SK-N-SH treated with all-trans-retinoic acid at 6 μM for 48 hours (cell line): ENCODE measurements at regions not wholly inside any gene's neighbourhood (a gene's known extent, or its start where the extent isn't known, plus 50 kb on each side); places are given as distances from the start of the nearest gene placed in this dataset.

Source experiments
- ATAC-seq: fragments of 200-7000 bp; cut with Tn5 transposase; 3 replicates; pipeline ENCODE4 v1.9.1; 2020; ENCODE audit warnings: mild to moderate bottlenecking, moderate library complexity
- ARNTL ChIP-seq: fragments of 450-650 bp; formaldehyde crosslinking; IDR thresholded peaks from 2 replicates; pipeline ENCODE4 v1.5.0; 2020; ENCODE audit warnings: low read depth, mild to moderate bottlenecking, moderate library complexity, borderline replicate concordance
- BACH2 ChIP-seq: fragments of 250-450 bp; sonication (Bioruptor Pico); IDR thresholded peaks from 2 replicates; pipeline ENCODE4 v1.9.0; 2021; ENCODE audit warnings: mild to moderate bottlenecking, borderline replicate concordance
- CSDC2 ChIP-seq: fragments of 250-450 bp; sonication (Bioruptor Pico); IDR thresholded peaks from 2 replicates; pipeline ENCODE4 v1.5.0; 2020; ENCODE audit warnings: mild to moderate bottlenecking, moderate library complexity
- CSRNP3 ChIP-seq: fragments of 250-450 bp; sonication (Bioruptor Pico); IDR thresholded peaks from 2 replicates; pipeline ENCODE4 v1.5.1; 2021; ENCODE audit warnings: mild to moderate bottlenecking, moderate library complexity
- ESRRG ChIP-seq: fragments of 250-450 bp; sonication (Bioruptor Pico); IDR thresholded peaks from 2 replicates; pipeline ENCODE4 v1.6.1; 2021; ENCODE audit warnings: mild to moderate bottlenecking
- GLIS3 ChIP-seq: fragments of 250-450 bp; sonication (Bioruptor Pico); IDR thresholded peaks from 2 replicates; pipeline ENCODE4 v1.5.0; 2020; ENCODE audit warnings: mild to moderate bottlenecking, moderate library complexity
- ISL1 ChIP-seq: fragments of 250-450 bp; sonication (Bioruptor Pico); IDR thresholded peaks from 2 replicates; pipeline ENCODE4 v2.1.2; 2022; ENCODE audit warnings: mild to moderate bottlenecking, moderate library complexity
- OSR1 ChIP-seq: fragments of 250-450 bp; sonication (Bioruptor Pico); IDR thresholded peaks from 2 replicates; pipeline ENCODE4 v1.8.0; 2022; ENCODE audit warnings: moderate library complexity, mild to moderate bottlenecking, inconsistent platforms
- PATZ1 ChIP-seq: fragments of 250-450 bp; sonication (Bioruptor Pico); IDR thresholded peaks from 2 replicates; pipeline ENCODE4 v1.8.0; 2020; ENCODE audit warnings: mild to moderate bottlenecking, moderate library complexity, borderline replicate concordance
- POU6F1 ChIP-seq: fragments of 250-450 bp; sonication (Bioruptor Pico); IDR thresholded peaks from 2 replicates; pipeline ENCODE4 v1.8.0; 2021; ENCODE audit warnings: low read depth, mild to moderate bottlenecking, moderate library complexity, borderline replicate concordance
- PPARA ChIP-seq: fragments of 250-450 bp; sonication (Bioruptor Pico); IDR thresholded peaks from 2 replicates; pipeline ENCODE4 v1.5.0; 2020; ENCODE audit warnings: mild to moderate bottlenecking, borderline replicate concordance
- RARB ChIP-seq: fragments of 250-450 bp; sonication (Bioruptor Pico); IDR thresholded peaks from 2 replicates; pipeline ENCODE4 v1.8.0; 2021; ENCODE audit warnings: mild to moderate bottlenecking, moderate library complexity
- SNAI2 ChIP-seq: fragments of 250-450 bp; sonication (Bioruptor Pico); IDR thresholded peaks from 2 replicates; pipeline ENCODE4 v1.5.0; 2020; ENCODE audit warnings: mild to moderate bottlenecking, moderate library complexity
- TCF4 ChIP-seq: fragments of 250-450 bp; sonication (Bioruptor Pico); IDR thresholded peaks from 2 replicates; pipeline ENCODE4 v1.8.0; 2021; ENCODE audit warnings: mild to moderate bottlenecking, moderate library complexity, borderline replicate concordance
- TOX ChIP-seq: fragments of 250-450 bp; sonication (Bioruptor Pico); IDR thresholded peaks from 2 replicates; pipeline ENCODE4 v1.8.0; 2021; ENCODE audit warnings: mild to moderate bottlenecking, moderate library complexity, borderline replicate concordance
- ZC3H10 ChIP-seq: fragments of 250-450 bp; sonication (Bioruptor Pico); IDR thresholded peaks from 2 replicates; pipeline ENCODE4 v1.5.1; 2021; ENCODE audit warnings: mild to moderate bottlenecking, moderate library complexity
- ZFP3 ChIP-seq: fragments of 250-450 bp; sonication (Bioruptor Pico); IDR thresholded peaks from 2 replicates; pipeline ENCODE4 v1.5.0; 2020; ENCODE audit warnings: mild to moderate bottlenecking, moderate library complexity
- ZFP30 ChIP-seq: fragments of 450-650 bp; formaldehyde crosslinking; IDR thresholded peaks from 2 replicates; pipeline ENCODE4 v1.5.0; 2022; ENCODE audit warnings: mild to moderate bottlenecking, moderate library complexity
- ZNF565 ChIP-seq: fragments of 450-650 bp; formaldehyde crosslinking; conservative IDR thresholded peaks from 2 replicates; pipeline ENCODE4 v1.5.0; 2020; ENCODE audit warnings: low read depth, mild to moderate bottlenecking, moderate library complexity
- ZNF70 ChIP-seq: fragments of 450-650 bp; formaldehyde crosslinking; IDR thresholded peaks from 2 replicates; pipeline ENCODE4 v1.5.0; 2020; ENCODE audit warnings: mild to moderate bottlenecking, moderate library complexity
- ZNF8 ChIP-seq: fragments of 450-650 bp; formaldehyde crosslinking; IDR thresholded peaks from 2 replicates; pipeline ENCODE4 v1.5.0; 2020; ENCODE audit warnings: mild to moderate bottlenecking, moderate library complexity
- TF ChIP-seq, protein P1 (sequence below): fragments of 250-450 bp; sonication (Bioruptor Pico); IDR thresholded peaks from 2 replicates; pipeline ENCODE4 v1.5.0; 2020; ENCODE audit warnings: mild to moderate bottlenecking, moderate library complexity

DNA sequence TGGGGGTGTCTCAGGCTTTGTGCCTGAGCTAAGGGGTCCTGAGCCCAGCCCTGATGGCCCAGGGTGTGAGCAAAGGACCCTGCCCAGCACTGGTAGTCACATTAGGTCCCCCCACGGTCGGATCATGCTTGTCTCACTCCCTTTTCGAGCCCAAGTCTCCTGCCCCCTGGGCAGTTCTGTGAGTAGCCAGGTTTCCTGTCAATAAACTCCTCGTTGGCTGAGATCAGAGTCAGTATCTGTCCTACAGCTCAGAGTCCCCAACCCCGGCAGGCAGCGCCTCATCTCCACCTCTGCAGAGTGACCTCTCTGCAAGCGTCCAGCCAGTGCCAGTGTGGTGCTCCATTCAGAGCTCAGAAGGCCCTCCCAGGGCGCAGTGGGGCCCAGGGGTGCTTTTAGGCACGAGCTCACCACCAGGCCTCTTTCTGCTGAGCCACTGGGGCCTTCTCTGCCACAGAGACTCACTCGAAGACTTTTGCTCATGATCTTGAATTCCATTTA lies 93.7 kb upstream of the PMEPA1 start:
- ATAC-seq = no peak
- TF ChIP-seq ESRRG (CRISPR knock-in tag) (no peak), POU6F1 (CRISPR knock-in tag) (no peak), SNAI2 (CRISPR knock-in tag) (no peak), ZNF565 (CRISPR knock-in tag) (no peak), GLIS3 (CRISPR knock-in tag) (no peak), ZNF70 (no peak), ARNTL (no peak), RARB (no peak), TCF4 (no peak), BACH2 (CRISPR knock-in tag) (no peak), CSRNP3 (no peak), OSR1 (CRISPR knock-in tag) (no peak)

DNA sequence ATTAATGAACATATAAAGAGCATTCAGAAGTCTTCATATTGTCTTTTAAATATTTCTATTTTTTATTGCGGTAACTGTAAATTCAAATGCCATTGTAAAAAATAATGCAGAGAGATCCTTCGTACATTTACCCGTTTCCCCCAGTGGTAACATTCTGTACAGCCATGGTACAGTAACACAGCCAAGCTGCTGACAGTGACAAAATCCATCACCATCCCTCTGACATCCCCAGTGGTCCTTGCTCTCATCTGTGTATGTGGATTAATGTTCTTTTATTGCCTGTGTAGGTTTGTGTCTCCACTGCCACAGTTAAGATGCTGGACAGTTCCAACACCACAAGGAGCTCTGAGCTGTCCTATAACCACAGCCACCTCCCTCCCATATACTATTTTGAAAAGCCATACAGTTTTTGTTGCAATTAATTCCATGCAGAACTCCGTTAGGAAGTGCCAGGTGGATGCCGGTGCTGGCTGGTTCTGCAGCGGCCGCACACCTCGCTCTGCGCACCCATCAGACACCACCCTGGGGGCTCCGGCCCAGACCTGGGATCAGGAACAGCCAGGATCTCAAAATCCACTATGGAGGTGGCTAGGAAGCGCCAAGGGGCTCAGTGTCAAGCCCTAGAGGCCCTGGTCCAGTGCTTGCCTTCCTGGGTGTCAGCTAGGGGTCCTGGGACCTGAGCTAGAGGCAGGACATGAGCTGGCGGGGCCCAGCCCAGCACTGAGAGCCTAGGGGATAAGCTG lies 93.1 kb upstream of the PMEPA1 start:
- ATAC-seq = no peak
- TF ChIP-seq SNAI2 (CRISPR knock-in tag) = no peak
- no peak for TF ChIP-seq PATZ1 (CRISPR knock-in tag)
- no peak for TF ChIP-seq ZFP3
- no peak for TF ChIP-seq RARB

GRCh38 chr20:57801581-57801980 lies 91.8 kb upstream of the PMEPA1 start:
- TF ChIP-seq RARB (no peak), ZFP30 (CRISPR knock-in tag) (no peak), PATZ1 (CRISPR knock-in tag) (no peak), ZC3H10 (CRISPR knock-in tag) (no peak), ISL1 (CRISPR knock-in tag) (no peak), GLIS3 (CRISPR knock-in tag) (no peak), TOX (no peak)
- no peak for ATAC-seq

DNA sequence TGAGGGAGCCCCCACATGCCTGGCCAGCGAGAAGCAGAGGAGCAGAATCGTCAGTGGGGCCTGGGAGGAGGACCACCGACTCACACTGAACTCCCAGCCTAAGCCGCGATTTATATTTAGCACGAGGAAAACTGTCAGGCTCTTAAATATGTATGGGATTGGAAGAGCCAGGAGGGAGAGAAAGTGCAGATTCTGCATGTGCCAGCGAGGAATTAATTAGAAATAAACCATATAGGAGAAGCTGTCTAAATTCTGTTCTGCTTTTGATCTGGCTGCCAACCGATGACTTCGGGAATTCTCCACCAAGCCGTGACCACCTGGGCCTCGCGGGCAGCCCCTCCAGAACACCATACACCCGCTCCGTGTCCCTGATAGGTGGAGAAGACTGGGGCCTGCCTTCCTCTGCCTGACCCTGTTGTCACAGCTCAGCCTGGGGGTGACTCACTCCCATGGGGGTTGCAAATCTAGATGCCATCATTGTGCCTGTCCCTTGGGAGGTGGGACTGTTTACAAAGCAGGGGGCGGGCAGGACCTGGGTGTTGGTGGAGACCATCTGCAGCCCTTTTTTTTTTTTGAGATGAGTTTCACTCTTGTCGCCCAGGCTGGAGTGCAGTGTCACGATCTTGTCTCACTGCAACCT lies 91.1 kb upstream of the PMEPA1 start:
- no peak for ATAC-seq
- TF ChIP-seq OSR1 (CRISPR knock-in tag) (no peak), ZNF8 (CRISPR knock-in tag) (no peak), GLIS3 (CRISPR knock-in tag) (no peak), TOX (no peak), ARNTL (no peak), ZFP30 (CRISPR knock-in tag) (no peak), ISL1 (CRISPR knock-in tag) (no peak), ESRRG (CRISPR knock-in tag) (no peak), PPARA (CRISPR knock-in tag) (no peak), ZNF70 (no peak), CSDC2 (no peak), PATZ1 (CRISPR knock-in tag) (no peak), ZNF565 (CRISPR knock-in tag) (no peak), SNAI2 (CRISPR knock-in tag) (no peak), TCF4 (no peak), ZC3H10 (CRISPR knock-in tag) (no peak), BACH2 (CRISPR knock-in tag) (no peak)
- TF ChIP-seq, protein P1, sequence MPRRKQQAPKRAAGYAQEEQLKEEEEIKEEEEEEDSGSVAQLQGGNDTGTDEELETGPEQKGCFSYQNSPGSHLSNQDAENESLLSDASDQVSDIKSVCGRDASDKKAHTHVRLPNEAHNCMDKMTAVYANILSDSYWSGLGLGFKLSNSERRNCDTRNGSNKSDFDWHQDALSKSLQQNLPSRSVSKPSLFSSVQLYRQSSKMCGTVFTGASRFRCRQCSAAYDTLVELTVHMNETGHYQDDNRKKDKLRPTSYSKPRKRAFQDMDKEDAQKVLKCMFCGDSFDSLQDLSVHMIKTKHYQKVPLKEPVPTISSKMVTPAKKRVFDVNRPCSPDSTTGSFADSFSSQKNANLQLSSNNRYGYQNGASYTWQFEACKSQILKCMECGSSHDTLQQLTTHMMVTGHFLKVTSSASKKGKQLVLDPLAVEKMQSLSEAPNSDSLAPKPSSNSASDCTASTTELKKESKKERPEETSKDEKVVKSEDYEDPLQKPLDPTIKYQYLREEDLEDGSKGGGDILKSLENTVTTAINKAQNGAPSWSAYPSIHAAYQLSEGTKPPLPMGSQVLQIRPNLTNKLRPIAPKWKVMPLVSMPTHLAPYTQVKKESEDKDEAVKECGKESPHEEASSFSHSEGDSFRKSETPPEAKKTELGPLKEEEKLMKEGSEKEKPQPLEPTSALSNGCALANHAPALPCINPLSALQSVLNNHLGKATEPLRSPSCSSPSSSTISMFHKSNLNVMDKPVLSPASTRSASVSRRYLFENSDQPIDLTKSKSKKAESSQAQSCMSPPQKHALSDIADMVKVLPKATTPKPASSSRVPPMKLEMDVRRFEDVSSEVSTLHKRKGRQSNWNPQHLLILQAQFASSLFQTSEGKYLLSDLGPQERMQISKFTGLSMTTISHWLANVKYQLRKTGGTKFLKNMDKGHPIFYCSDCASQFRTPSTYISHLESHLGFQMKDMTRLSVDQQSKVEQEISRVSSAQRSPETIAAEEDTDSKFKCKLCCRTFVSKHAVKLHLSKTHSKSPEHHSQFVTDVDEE = no peak
